CD14-positive monocyte (primary cell): ENCODE measurements at regions not wholly inside any gene's neighbourhood (a gene's known extent, or its start where the extent isn't known, plus 50 kb on each side); places are given as distances from the start of the nearest gene placed in this dataset.

Experiments used
- DNase-seq, 3 donors: peaks; one replicate each; pipeline ENCODE4 v3.0.0-alpha.2; 2011 to 2022
- H2AFZ ChIP-seq: 2 replicates; pipeline ENCODE4 v1.6.0; 2012; ENCODE audit warnings: mild to moderate bottlenecking, low read depth, low read length, inconsistent platforms; ENCODE audit not compliant: insufficient read depth, poor library complexity, severe bottlenecking
- H3K27ac ChIP-seq, 2 donors: 1 replicate in 1 of 2; 2 replicates in 1 of 2; pipeline ENCODE4 v1.5.1; 2012 to 2013; ENCODE audit warnings: low read length in 2 of 2, control low read depth in 1 of 2, inconsistent platforms in 1 of 2, low read depth in 1 of 2, mild to moderate bottlenecking in 1 of 2
- H3K27me3 ChIP-seq, 2 donors: one replicate each; pipeline versions ENCODE4 v1.6.0 to v1.6.1; 2011 to 2013; ENCODE audit warnings: low read length in 2 of 2; ENCODE audit not compliant: control insufficient read depth in 2 of 2, insufficient read depth in 2 of 2
- H3K36me3 ChIP-seq, 2 donors: replicated peaks in 1 of 2; 1 replicate in 1 of 2; 2 replicates in 1 of 2; pipeline versions ENCODE4 v1.5.1 to v1.6.1; 2012 to 2013; ENCODE audit warnings: low read length in 2 of 2, control low read depth in 1 of 2, inconsistent platforms in 1 of 2, mild to moderate bottlenecking in 1 of 2; ENCODE audit not compliant: insufficient read depth in 2 of 2, control insufficient read depth in 1 of 2
- H3K4me1 ChIP-seq, 2 donors: 1 replicate in 1 of 2; 2 replicates in 1 of 2; pipeline versions ENCODE4 v1.5.1 to v1.6.1; 2012 to 2013; ENCODE audit warnings: low read length in 2 of 2, control low read depth in 1 of 2, inconsistent platforms in 1 of 2, mild to moderate bottlenecking in 1 of 2, moderate library complexity in 1 of 2; ENCODE audit not compliant: insufficient read depth in 2 of 2, control insufficient read depth in 1 of 2
- H3K4me2 ChIP-seq: replicated peaks from 2 replicates; pipeline ENCODE3; 2012; ENCODE audit warnings: low read length, moderate library complexity, mild to moderate bottlenecking; ENCODE audit not compliant: poor library complexity, severe bottlenecking; ENCODE audit errors: extremely low read depth
- H3K4me3 ChIP-seq, 3 experiments: fragments of 200-600 bp in 1 of 3; sonication (generic) in 1 of 3; replicated peaks in 1 of 3; 1 replicate in 2 of 3; 2 replicates in 1 of 3; pipeline ENCODE4 v1.5.1; 2011 to 2013; ENCODE audit warnings: low read length in 3 of 3, mild to moderate bottlenecking in 3 of 3, control low read depth in 2 of 3, low read depth in 2 of 3, inconsistent platforms in 1 of 3, moderate library complexity in 1 of 3
- H3K79me2 ChIP-seq: 2 replicates; pipeline ENCODE4 v1.6.0; 2012; ENCODE audit warnings: mild to moderate bottlenecking, control low read depth, inconsistent platforms, low read length, moderate library complexity; ENCODE audit not compliant: insufficient read depth
- H3K9ac ChIP-seq: 2 replicates; pipeline ENCODE4 v1.6.0; 2017; ENCODE audit warnings: low read length, mild to moderate bottlenecking; ENCODE audit not compliant: insufficient read depth, poor library complexity, severe bottlenecking
- H3K9me3 ChIP-seq, 2 donors: replicated peaks in 1 of 2; 1 replicate in 1 of 2; 2 replicates in 1 of 2; pipeline versions ENCODE4 v1.5.1 to v1.6.1; 2012 to 2013; ENCODE audit warnings: low read length in 2 of 2, control low read depth in 1 of 2; ENCODE audit not compliant: control insufficient read depth in 1 of 2, insufficient read depth in 1 of 2
- H4K20me1 ChIP-seq: 2 replicates; pipeline ENCODE4 v1.6.0; 2012; ENCODE audit warnings: mild to moderate bottlenecking, low read length, control low read depth, moderate library complexity; ENCODE audit not compliant: insufficient read depth
- H3K27ac Mint-ChIP-seq, 7 donors: one replicate each; pipeline ENCODE4 v1.8.0; 2020; ENCODE audit warnings: mild to moderate bottlenecking in 7 of 7, mixed read lengths in 7 of 7, moderate library complexity in 6 of 7, inconsistent platforms in 2 of 7
- H3K27me3 Mint-ChIP-seq, 3 donors: one replicate each; pipeline ENCODE4 v1.8.0; 2021 to 2022; ENCODE audit warnings: low read depth in 3 of 3, mild to moderate bottlenecking in 3 of 3, mixed read lengths in 3 of 3, moderate library complexity in 3 of 3, inconsistent platforms in 1 of 3
- H3K36me3 Mint-ChIP-seq, 2 donors: one replicate each; pipeline ENCODE4 v1.8.0; 2020; ENCODE audit warnings: mixed read lengths in 2 of 2, inconsistent platforms in 1 of 2, mild to moderate bottlenecking in 1 of 2
- H3K4me1 Mint-ChIP-seq: one replicate; pipeline ENCODE4 v1.8.0; 2020; ENCODE audit warnings: mild to moderate bottlenecking, mixed read lengths
- H3K4me3 Mint-ChIP-seq, 2 donors: one replicate each; pipeline ENCODE4 v1.8.0; 2020; ENCODE audit warnings: mild to moderate bottlenecking in 2 of 2, mixed read lengths in 2 of 2, moderate library complexity in 1 of 2
- H3K9me3 Mint-ChIP-seq, 7 donors: one replicate each; pipeline ENCODE4 v1.8.0; 2020 to 2022; ENCODE audit warnings: mixed read lengths in 7 of 7, mild to moderate bottlenecking in 6 of 7, moderate library complexity in 6 of 7, inconsistent platforms in 2 of 7
- CTCF ChIP-seq: fragments of 200-600 bp; IDR thresholded peaks from one replicate; pipeline ENCODE4 v1.8.0; 2022; ENCODE audit warnings: antibody characterized with exemption, mild to moderate bottlenecking
- WGBS: methylation state at CpG from one replicate; pipeline ENCODE4 v1.1.5; 2013; ENCODE audit warnings: missing lambda C conversion rate; ENCODE audit not compliant: insufficient coverage; 5-methylcytosine and 5-hydroxymethylcytosine counted together
- intact Hi-C, 2 donors: fragments of 100-400 bp; cut with micrococcal nuclease; formaldehyde crosslinking; loops; one replicate each; pipeline versions ENCODE4 v1.15.0 to v1.15.1; 2023

GRCh38 chr7:25395976-25396375 is 167.7 kb upstream of the NPVF start:
- DNase-seq = no peak
- Histone ChIP-seq H4K20me1 (no peaks in the 10 kb centered on the region), H3K79me2 (no peaks in the 10 kb centered on the region), H3K4me3 (no peak overlapping the region), H3K4me1 (no peaks in the 10 kb centered on the region), H3K36me3 (no peaks in the 10 kb centered on the region), H3K27me3 (peaks cover 0 to 4% of the 10 kb centered on the region in 2 donors), H3K27ac (no peak overlapping the region), H2AFZ (no peak overlapping the region), H3K9me3 (no peaks in the 10 kb centered on the region), H3K9ac (no peak overlapping the region), H3K4me2 (no peak overlapping the region)
- intact Hi-C loops = loop anchor here in 1 of 2 donors (10.0 kb wide), 1 partner anchor 169 kb away; no protein-coding TSS in a partner anchor
- no peak for TF ChIP-seq CTCF
- 85% methylated on average over 5 of the region's 5 CpGs for WGBS
- H3K9me3 Mint-ChIP-seq = no peaks in the 10 kb centered on the region
- H3K4me3 Mint-ChIP-seq = no peak overlapping the region
- no peaks in the 10 kb centered on the region for H3K36me3 Mint-ChIP-seq
- H3K4me1 Mint-ChIP-seq = no peaks in the 10 kb centered on the region
- peaks cover 2 to 6% (median 5%) of the 10 kb centered on the region in 3 donors for H3K27me3 Mint-ChIP-seq
- no peak overlapping the region for H3K27ac Mint-ChIP-seq

DNA sequence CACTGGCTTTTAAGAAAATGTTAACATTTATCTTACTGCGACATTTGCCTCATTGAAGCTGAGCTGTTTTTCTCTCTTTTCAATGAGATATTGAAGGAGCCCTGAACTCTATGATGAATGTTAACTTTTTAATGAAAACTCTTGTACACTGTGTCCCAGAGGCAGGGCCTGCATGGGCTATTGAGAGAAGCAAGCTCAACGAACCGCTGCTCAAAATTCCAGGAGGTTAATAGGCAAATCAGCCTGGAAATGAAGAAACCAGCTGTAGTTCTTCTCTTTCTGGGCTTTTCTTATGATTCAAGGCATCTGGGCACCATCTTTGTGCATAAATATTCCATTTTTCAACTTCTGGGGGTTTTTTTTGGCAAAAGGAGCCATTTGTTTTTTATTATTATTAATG is 168.4 kb upstream of the NPVF start:
- H3K9me3 Mint-ChIP-seq = no peaks in the 10 kb centered on the region
- no peak for TF ChIP-seq CTCF
- no peak overlapping the region for H2AFZ ChIP-seq
- H3K4me1 Mint-ChIP-seq = no peaks in the 10 kb centered on the region
- intact Hi-C loops = loop anchor here in 1 of 2 donors (10.0 kb wide), 1 partner anchor 168 kb away; no protein-coding TSS in a partner anchor
- no peaks in the 10 kb centered on the region for H3K36me3 Mint-ChIP-seq
- H3K27ac ChIP-seq = no peak overlapping the region
- DNase-seq = no peak
- no peak overlapping the region for H3K4me3 ChIP-seq
- H3K79me2 ChIP-seq = no peaks in the 10 kb centered on the region
- H3K27ac Mint-ChIP-seq = no peak overlapping the region
- H3K4me1 ChIP-seq = no peaks in the 10 kb centered on the region
- no peaks in the 10 kb centered on the region for H4K20me1 ChIP-seq
- no peak overlapping the region for H3K9ac ChIP-seq
- H3K27me3 ChIP-seq = peaks cover 0 to 6% of the 10 kb centered on the region in 2 donors
- 94% methylated on average over 2 of the region's 3 CpGs for WGBS
- H3K27me3 Mint-ChIP-seq = peaks cover 2 to 5% (median 5%) of the 10 kb centered on the region in 3 donors
- H3K4me3 Mint-ChIP-seq = no peak overlapping the region
- no peaks in the 10 kb centered on the region for H3K36me3 ChIP-seq
- H3K4me2 ChIP-seq = no peak overlapping the region
- no peaks in the 10 kb centered on the region for H3K9me3 ChIP-seq
